Activated CD8-positive, alpha-beta memory T cell treated with anti-CD3 and anti-CD28 coated beads for 24 hours (primary cell): ENCODE measurements at regions not wholly inside any gene's neighbourhood (a gene's known extent, or its start where the extent isn't known, plus 50 kb on each side); places are given as distances from the start of the nearest gene placed in this dataset.

Experiments used
- DNase-seq: peaks from one replicate; pipeline ENCODE4 v3.0.0-alpha.2; 2020

- DNase-seq = no peak
Observed at GRCh38 chr2:155109527-155109926, 411.0 kb downstream of the KCNJ3 start.

- no peak for DNase-seq
Observed at GRCh38 chr2:155100261-155100660, 401.8 kb downstream of the KCNJ3 start.

GRCh38 chr2:155099784-155100183 lies 401.3 kb downstream of the KCNJ3 start:
- no peak for DNase-seq

GRCh38 chr2:155095613-155096012 lies 397.1 kb downstream of the KCNJ3 start:
- DNase-seq = no peak

GRCh38 chr2:155080373-155080772 lies 381.9 kb downstream of the KCNJ3 start:
- DNase-seq = no peak

- no peak for DNase-seq
Observed at GRCh38 chr2:155070489-155070888, 372.0 kb downstream of the KCNJ3 start.

GRCh38 chr2:155062922-155063258 lies 364.4 kb downstream of the KCNJ3 start:
- no peak for DNase-seq

GRCh38 chr2:155062250-155062921 lies 363.9 kb downstream of the KCNJ3 start:
- no peak for DNase-seq

- no peak for DNase-seq
Observed at GRCh38 chr2:155060896-155061295, 362.4 kb downstream of the KCNJ3 start.

- DNase-seq = no peak
Observed at GRCh38 chr2:155054712-155055111, 356.2 kb downstream of the KCNJ3 start.

- no peak for DNase-seq
Observed at GRCh38 chr2:155043097-155043496, 344.6 kb downstream of the KCNJ3 start.

- DNase-seq = no peak
Observed at GRCh38 chr2:155035308-155035707, 336.8 kb downstream of the KCNJ3 start.

GRCh38 chr2:155033652-155034051 lies 335.2 kb downstream of the KCNJ3 start:
- DNase-seq = no peak

- no peak for DNase-seq
Observed at GRCh38 chr2:155030296-155030695, 331.8 kb downstream of the KCNJ3 start.

- DNase-seq = no peak
Observed at GRCh38 chr2:155026651-155027174, 328.2 kb downstream of the KCNJ3 start.

GRCh38 chr2:155023674-155024073 lies 325.2 kb downstream of the KCNJ3 start:
- no peak for DNase-seq

- DNase-seq = no peak
Observed at GRCh38 chr2:155022531-155022930, 324.0 kb downstream of the KCNJ3 start.

GRCh38 chr2:155021618-155022017 lies 323.1 kb downstream of the KCNJ3 start:
- DNase-seq = no peak

- no peak for DNase-seq
Observed at GRCh38 chr2:155020246-155020645, 321.8 kb downstream of the KCNJ3 start.

GRCh38 chr2:155010925-155011324 lies 312.4 kb downstream of the KCNJ3 start:
- no peak for DNase-seq

- no peak for DNase-seq
Observed at GRCh38 chr2:154995361-154995760, 296.9 kb downstream of the KCNJ3 start.

GRCh38 chr2:154992826-154993225 lies 294.3 kb downstream of the KCNJ3 start:
- no peak for DNase-seq

- no peak for DNase-seq
Observed at GRCh38 chr2:154978710-154979109, 280.2 kb downstream of the KCNJ3 start.

GRCh38 chr2:154978244-154978643 lies 279.7 kb downstream of the KCNJ3 start:
- DNase-seq = no peak

GRCh38 chr2:154974041-154974440 lies 275.5 kb downstream of the KCNJ3 start:
- DNase-seq = no peak
